Chondrocyte (in vitro differentiated cells): ENCODE measurements at regions not wholly inside any gene's neighbourhood (a gene's known extent, or its start where the extent isn't known, plus 50 kb on each side); places are given as distances from the start of the nearest gene placed in this dataset.

Experiments
- DNase-seq: peaks from one replicate; pipeline ENCODE4 v3.0.0; 2021; ENCODE audit warnings: mixed read lengths, low spot score
- H3K27ac Mint-ChIP-seq: one replicate; pipeline ENCODE4 v1.8.0; 2021; ENCODE audit warnings: mild to moderate bottlenecking, moderate library complexity, mixed read lengths; ENCODE audit not compliant: unreplicated experiment
- H3K27me3 Mint-ChIP-seq: 2 replicates; pipeline ENCODE4 v1.8.0; 2021; ENCODE audit warnings: low read depth, mixed read lengths
- H3K36me3 Mint-ChIP-seq: 2 replicates; pipeline ENCODE4 v1.8.0; 2021; ENCODE audit warnings: low read depth, mixed read lengths
- H3K4me1 Mint-ChIP-seq: 2 replicates; pipeline ENCODE4 v1.8.0; 2021; ENCODE audit warnings: low read depth, mild to moderate bottlenecking, mixed read lengths
- H3K4me3 Mint-ChIP-seq: one replicate; pipeline ENCODE4 v1.8.0; 2021; ENCODE audit warnings: mild to moderate bottlenecking, moderate library complexity, mixed read lengths; ENCODE audit not compliant: unreplicated experiment
- H3K9me3 Mint-ChIP-seq: 2 replicates; pipeline ENCODE4 v1.8.0; 2021; ENCODE audit warnings: low read depth, mixed read lengths
- TF ChIP-seq, protein P1 (sequence below): fragments of 200-600 bp; sonication (generic); IDR thresholded peaks from 2 replicates; pipeline ENCODE4 v1.5.0; 2021; ENCODE audit warnings: antibody characterized with exemption, mild to moderate bottlenecking, moderate library complexity

DNA sequence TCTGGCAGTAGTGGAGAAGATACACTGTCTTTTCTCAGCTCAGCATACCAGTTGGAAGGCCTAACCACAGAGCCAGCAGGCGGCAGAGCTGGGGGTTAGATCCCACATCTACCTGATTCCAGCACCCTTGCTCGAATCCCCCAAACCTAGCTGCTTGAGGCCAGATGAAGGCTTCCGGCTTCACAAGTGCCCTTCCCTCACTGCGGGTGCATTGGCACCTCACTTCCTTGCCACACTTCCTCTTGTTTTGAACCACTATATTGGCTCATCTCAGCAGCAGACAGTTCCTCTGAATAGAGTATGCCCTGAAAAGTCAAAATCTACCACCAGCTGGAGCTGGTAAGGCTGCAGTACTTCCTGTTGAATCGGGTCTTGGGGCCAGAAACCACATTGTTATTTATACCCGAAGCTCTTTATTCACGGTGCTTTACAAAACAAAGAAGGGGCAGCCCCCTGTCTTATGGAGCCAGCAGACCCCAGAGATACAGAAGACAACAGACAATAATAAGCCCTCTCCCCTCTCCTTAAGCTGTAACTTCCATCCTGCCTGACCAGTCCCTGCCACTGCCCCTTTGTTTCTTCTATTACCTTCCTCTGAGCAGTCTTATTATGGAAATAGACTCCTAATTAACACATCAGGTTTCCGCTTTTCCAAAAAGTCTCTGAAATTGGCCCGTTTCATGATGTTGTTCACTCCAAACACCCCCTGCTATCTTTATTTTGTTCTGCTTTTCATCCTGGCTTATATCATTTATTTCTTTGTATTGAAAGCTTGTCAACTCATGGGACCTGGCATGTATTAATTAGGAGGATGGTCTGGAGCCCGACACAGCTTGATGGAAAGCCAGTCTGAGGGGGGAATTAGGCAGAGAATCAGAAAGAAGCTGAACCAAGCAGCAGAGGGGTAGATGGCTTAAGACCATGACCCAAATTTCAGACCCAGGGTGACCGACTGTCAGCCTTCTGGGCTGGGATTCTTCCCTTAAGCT, 233.5 kb downstream of the EFCAB11 start:
- TF ChIP-seq, protein P1, sequence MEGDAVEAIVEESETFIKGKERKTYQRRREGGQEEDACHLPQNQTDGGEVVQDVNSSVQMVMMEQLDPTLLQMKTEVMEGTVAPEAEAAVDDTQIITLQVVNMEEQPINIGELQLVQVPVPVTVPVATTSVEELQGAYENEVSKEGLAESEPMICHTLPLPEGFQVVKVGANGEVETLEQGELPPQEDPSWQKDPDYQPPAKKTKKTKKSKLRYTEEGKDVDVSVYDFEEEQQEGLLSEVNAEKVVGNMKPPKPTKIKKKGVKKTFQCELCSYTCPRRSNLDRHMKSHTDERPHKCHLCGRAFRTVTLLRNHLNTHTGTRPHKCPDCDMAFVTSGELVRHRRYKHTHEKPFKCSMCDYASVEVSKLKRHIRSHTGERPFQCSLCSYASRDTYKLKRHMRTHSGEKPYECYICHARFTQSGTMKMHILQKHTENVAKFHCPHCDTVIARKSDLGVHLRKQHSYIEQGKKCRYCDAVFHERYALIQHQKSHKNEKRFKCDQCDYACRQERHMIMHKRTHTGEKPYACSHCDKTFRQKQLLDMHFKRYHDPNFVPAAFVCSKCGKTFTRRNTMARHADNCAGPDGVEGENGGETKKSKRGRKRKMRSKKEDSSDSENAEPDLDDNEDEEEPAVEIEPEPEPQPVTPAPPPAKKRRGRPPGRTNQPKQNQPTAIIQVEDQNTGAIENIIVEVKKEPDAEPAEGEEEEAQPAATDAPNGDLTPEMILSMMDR: peak; percentile 13
- Mint-ChIP-seq H3K4me1 (peaks cover 17% of the 10 kb centered on the region), H3K4me3 (no peak overlapping the region), H3K36me3 (no peaks in the 10 kb centered on the region), H3K27me3 (no peaks in the 10 kb centered on the region), H3K9me3 (no peaks in the 10 kb centered on the region), H3K27ac (peak overlapping the region; percentile 25)
- no peak for DNase-seq

DNA sequence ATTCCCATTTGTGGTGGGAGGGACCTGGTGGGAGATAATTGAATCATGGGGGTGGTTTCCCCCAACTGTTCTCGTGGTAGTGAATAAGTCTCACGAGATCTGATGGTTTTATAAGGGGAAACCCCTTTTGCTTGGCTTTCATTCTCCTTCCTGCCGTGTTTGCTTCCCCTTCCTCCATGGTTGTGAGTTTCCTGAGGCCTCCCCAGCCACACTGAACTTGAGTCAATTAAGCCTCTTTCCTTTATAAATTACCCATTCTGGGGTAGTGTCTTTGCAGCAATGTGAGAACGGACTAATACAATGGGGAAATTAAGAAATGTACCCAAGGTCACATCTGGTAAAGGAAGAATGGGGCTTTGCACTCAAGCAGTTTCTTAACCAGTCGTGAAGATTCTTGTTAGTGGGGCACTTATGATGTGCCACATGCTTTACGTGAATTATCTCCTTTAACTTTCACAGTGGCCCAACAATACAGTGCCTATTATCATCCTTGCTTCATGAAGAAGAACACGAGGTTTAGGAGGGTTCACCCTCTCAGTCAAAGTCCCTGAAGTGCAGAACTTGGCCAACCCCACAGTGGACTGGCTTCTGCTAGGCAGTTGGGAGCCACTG, 234.3 kb downstream of the EFCAB11 start:
- no peak overlapping the region for H3K27ac Mint-ChIP-seq
- no peaks in the 10 kb centered on the region for H3K36me3 Mint-ChIP-seq
- no peaks in the 10 kb centered on the region for H3K9me3 Mint-ChIP-seq
- no peak overlapping the region for H3K4me3 Mint-ChIP-seq
- no peaks in the 10 kb centered on the region for H3K27me3 Mint-ChIP-seq
- no peak for DNase-seq
- peaks cover 17% of the 10 kb centered on the region for H3K4me1 Mint-ChIP-seq
- TF ChIP-seq, protein P1: no peak

- Mint-ChIP-seq H3K9me3 (peaks cover 3% of the 10 kb centered on the region), H3K36me3 (no peaks in the 10 kb centered on the region), H3K27ac (no peak overlapping the region), H3K4me3 (no peak overlapping the region), H3K4me1 (peaks cover 13% of the 10 kb centered on the region), H3K27me3 (no peaks in the 10 kb centered on the region)
- DNase-seq: no peak
- TF ChIP-seq, protein P1: no peak
Observed at GRCh38 chr14:89719366-89720075, 235.0 kb downstream of the EFCAB11 start.

DNA sequence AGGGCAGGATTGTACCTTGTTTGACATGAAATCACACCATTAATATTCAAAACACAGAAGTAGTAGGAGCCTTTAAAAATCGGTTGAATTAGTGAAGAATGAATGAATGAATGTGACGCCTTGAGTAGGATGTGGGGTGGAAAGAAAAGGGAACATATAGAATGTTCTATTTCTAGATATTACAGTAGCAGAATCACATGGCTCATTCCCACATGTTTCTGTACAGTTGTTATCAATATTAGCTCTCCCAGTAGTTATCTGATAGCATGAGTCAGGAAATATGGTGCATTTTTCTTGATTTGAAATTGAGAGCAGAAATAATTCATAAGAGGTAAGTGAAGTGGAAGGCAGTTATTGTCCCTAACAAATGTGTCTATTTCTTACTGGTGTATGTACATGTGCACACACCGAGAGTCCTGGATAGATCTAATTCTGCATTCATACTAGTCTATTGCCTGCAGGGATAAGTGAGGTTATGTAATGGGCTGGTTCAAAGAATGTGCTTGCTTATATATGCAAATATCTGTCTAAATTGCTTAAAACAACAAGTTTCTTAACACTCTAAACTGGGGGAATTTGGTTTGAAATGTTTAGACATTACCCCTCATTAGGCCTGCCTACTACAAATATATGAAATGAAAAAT, 245.4 kb downstream of the EFCAB11 start:
- H3K27ac Mint-ChIP-seq: no peak overlapping the region
- TF ChIP-seq, protein P1: no peak
- peaks cover 13% of the 10 kb centered on the region for H3K9me3 Mint-ChIP-seq
- H3K36me3 Mint-ChIP-seq: peaks cover 4% of the 10 kb centered on the region
- no peaks in the 10 kb centered on the region for H3K27me3 Mint-ChIP-seq
- no peak overlapping the region for H3K4me3 Mint-ChIP-seq
- peaks cover 10% of the 10 kb centered on the region for H3K4me1 Mint-ChIP-seq
- DNase-seq: no peak

DNA sequence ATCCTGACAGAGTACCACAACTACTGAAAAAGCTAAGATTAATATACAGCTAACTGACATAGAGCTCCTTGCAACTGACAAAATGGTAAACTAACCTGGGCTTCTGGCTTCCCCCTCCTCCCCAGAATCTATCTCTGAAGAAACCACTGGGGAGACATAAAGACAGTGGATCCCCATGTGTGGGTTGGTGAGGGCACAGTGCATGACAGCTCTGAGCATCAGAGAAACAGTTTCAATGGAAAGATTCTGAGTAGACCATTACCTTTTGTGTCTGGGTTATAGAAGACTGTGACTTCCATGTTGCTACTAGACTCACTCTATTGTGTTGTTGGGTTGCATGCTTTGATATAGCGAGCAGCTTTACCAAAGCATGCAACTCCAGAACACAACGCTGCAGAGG, 247.4 kb downstream of the EFCAB11 start:
- Mint-ChIP-seq H3K4me3 (no peak overlapping the region), H3K27ac (no peak overlapping the region), H3K36me3 (peaks cover 4% of the 10 kb centered on the region), H3K27me3 (no peaks in the 10 kb centered on the region), H3K4me1 (peaks cover 16% of the 10 kb centered on the region), H3K9me3 (peaks cover 8% of the 10 kb centered on the region)
- no peak for DNase-seq
- TF ChIP-seq, protein P1: no peak
